Stimulated activated naive CD8-positive, alpha-beta T cell treated with anti-CD3 and anti-CD28 coated beads, Interleukin-15, amount 100 ng/mL, for 72 hours (primary cell): ENCODE measurements at regions not wholly inside any gene's neighbourhood (a gene's known extent, or its start where the extent isn't known, plus 50 kb on each side); places are given as distances from the start of the nearest gene placed in this dataset.

ENCODE experiments used
- ATAC-seq: fragments of 150-1000 bp; cut with Tn5 transposase; 2 replicates; pipeline ENCODE4 v1.10.0; 2021; ENCODE audit warnings: mild to moderate bottlenecking, moderate library complexity
- DNase-seq, 2 donors: peaks; one replicate each; pipeline ENCODE4 v3.0.0; 2021 to 2022
- H3K27ac Mint-ChIP-seq, 2 donors: one replicate each; pipeline ENCODE4 v1.8.0; 2022; ENCODE audit warnings: mild to moderate bottlenecking in 2 of 2, mixed read lengths in 2 of 2, moderate library complexity in 2 of 2
- H3K27me3 Mint-ChIP-seq: one replicate; pipeline ENCODE4 v1.8.0; 2022; ENCODE audit warnings: mixed read lengths
- H3K4me1 Mint-ChIP-seq: one replicate; pipeline ENCODE4 v1.8.0; 2022; ENCODE audit warnings: mild to moderate bottlenecking, mixed read lengths
- H3K4me3 Mint-ChIP-seq, 2 donors: one replicate each; pipeline ENCODE4 v1.8.0; 2022; ENCODE audit warnings: mild to moderate bottlenecking in 2 of 2, mixed read lengths in 2 of 2, moderate library complexity in 1 of 2
- H3K9me3 Mint-ChIP-seq, 2 donors: one replicate each; pipeline ENCODE4 v1.8.0; 2022; ENCODE audit warnings: mixed read lengths in 2 of 2

GRCh38 chr14:44162197-44162596, 344.9 kb downstream of the FSCB start:
- Mint-ChIP-seq H3K27ac (no peak overlapping the region), H3K4me1 (no peaks in the 10 kb centered on the region), H3K4me3 (no peak overlapping the region), H3K27me3 (no peaks in the 10 kb centered on the region), H3K9me3 (peaks cover 14 to 18% of the 10 kb centered on the region in 2 donors)
- DNase-seq (no peak), ATAC-seq (no peak)

DNA sequence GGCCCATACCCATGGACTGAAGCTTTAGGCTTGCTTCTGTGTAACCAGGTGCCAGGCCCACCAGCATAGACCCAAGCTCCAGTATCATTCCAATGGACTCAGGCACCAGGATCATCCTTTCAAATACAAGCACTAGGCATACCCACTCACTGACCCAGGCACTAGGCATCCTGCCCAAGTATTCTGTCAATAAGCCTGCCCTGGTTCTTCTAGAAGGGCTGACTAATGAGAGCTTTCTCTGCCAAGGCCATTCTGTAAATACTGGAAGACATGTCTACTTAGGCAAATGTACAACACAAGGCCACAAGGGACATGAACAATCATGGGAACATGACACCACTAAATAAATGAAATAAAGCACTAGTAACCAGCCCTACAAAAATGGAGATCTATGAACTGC, 352.2 kb downstream of the FSCB start:
- H3K4me3 Mint-ChIP-seq: no peak overlapping the region
- no peaks in the 10 kb centered on the region for H3K4me1 Mint-ChIP-seq
- no peak overlapping the region for H3K27ac Mint-ChIP-seq
- ATAC-seq: no peak
- H3K27me3 Mint-ChIP-seq: no peaks in the 10 kb centered on the region
- no peak for DNase-seq
- peaks cover 0 to 20% of the 10 kb centered on the region in 2 donors for H3K9me3 Mint-ChIP-seq

DNA sequence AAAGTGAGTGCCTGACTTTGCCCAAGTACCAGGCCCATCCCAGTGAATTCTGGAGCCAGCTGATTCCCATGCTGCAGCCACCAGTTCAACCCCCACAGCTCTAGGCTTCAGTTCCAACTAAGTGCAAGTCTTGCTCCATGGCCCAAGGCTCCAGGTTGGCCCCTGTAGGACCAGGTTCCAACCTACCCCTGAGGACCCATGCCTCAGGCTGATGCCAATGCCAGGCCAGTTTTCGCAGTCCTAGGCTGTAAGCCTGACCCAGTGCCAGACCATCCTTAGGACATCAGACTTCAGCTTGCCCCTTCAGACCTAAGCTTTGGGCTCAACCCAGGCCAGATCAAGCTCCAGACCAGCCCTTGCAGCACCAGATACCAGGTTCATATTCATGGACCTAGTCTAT, 352.6 kb downstream of the FSCB start:
- ATAC-seq (no peak), DNase-seq (no peak)
- peaks cover 0 to 20% of the 10 kb centered on the region in 2 donors for H3K9me3 Mint-ChIP-seq
- no peaks in the 10 kb centered on the region for H3K4me1 Mint-ChIP-seq
- no peak overlapping the region for H3K27ac Mint-ChIP-seq
- H3K4me3 Mint-ChIP-seq: no peak overlapping the region
- H3K27me3 Mint-ChIP-seq: no peaks in the 10 kb centered on the region

- Mint-ChIP-seq H3K27me3 (no peaks in the 10 kb centered on the region), H3K4me1 (no peaks in the 10 kb centered on the region), H3K4me3 (no peak overlapping the region), H3K9me3 (peaks cover 0 to 7% of the 10 kb centered on the region in 2 donors), H3K27ac (no peak overlapping the region)
- ATAC-seq (no peak), DNase-seq (no peak)
Observed at GRCh38 chr14:44151130-44151820, 355.8 kb downstream of the FSCB start.

DNA sequence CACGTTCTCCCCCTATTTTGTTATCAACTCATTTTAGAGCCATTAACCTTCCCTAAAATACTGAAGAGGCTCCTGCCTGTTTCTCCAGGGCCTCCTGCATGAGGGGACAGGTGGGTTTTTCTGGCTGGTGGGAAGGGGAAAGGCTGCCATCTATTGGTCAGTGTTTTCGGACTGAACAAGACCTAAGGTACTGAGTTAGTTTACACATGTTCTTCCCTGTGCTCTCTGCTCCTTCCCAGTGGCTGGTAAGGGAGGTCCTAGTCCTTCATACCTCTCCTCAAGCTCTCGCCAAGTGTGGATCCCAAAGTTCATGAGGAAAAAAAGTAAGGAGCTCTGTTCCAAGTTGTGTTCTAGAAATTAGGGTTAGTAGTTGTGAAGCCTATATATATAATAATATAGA, 357.5 kb downstream of the FSCB start:
- no peak for DNase-seq
- no peak for ATAC-seq
- H3K27me3 Mint-ChIP-seq: no peaks in the 10 kb centered on the region
- no peaks in the 10 kb centered on the region for H3K4me1 Mint-ChIP-seq
- H3K27ac Mint-ChIP-seq: peak overlapping the region in 1 of 2 donors; percentile 35
- H3K4me3 Mint-ChIP-seq: no peak overlapping the region
- H3K9me3 Mint-ChIP-seq: peaks cover 5 to 6% of the 10 kb centered on the region in 2 donors

DNA sequence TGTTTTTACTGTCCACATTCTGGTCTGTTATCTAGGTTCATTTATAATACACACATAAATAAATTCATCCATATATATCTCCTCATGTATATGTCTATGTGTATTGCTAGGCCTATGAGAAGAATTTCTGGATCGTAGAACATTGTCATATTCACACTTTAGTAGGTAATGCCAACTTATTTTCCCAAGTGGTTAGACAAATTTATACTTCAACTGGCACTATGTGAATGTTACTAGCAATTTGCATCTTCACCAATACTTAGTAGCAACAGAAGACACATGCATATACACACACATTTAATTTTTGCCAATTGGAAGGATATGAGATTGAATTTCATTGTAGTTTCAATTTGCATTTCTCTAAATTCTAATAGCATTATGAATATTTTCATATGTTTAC, 365.1 kb downstream of the FSCB start:
- Mint-ChIP-seq H3K27ac (no peak overlapping the region), H3K9me3 (peaks cover 7 to 24% of the 10 kb centered on the region in 2 donors)

DNA sequence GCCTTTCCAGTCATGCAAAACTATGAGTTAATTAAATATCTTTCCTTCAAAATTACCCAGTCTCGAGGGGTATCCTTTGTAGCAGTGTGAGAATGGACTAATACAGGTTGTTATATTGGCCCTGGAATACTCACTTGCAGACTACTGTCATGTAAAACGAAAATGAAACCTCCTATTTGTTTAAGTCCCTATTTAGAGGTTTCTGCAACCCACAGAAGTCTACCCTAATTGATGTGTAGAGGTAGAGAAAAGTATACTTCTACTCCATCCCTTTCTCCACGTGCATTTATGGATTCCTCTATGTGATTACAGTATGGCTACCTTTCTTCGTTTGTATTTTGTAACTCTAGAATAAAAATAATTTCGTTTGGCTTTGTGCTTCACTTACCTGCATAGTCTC, 371.1 kb downstream of the FSCB start:
- no peaks in the 10 kb centered on the region for H3K27me3 Mint-ChIP-seq
- no peak overlapping the region for H3K4me3 Mint-ChIP-seq
- H3K4me1 Mint-ChIP-seq: no peaks in the 10 kb centered on the region
- H3K27ac Mint-ChIP-seq: no peak overlapping the region
- ATAC-seq (no peak), DNase-seq (no peak)
- H3K9me3 Mint-ChIP-seq: peaks cover 0 to 17% of the 10 kb centered on the region in 2 donors

More for the DNA sequence above, 365.1 kb downstream of the FSCB start:
- ATAC-seq: no peak
- Mint-ChIP-seq H3K4me1 (no peaks in the 10 kb centered on the region), H3K27me3 (no peaks in the 10 kb centered on the region), H3K4me3 (no peak overlapping the region)
- DNase-seq: no peak

DNA sequence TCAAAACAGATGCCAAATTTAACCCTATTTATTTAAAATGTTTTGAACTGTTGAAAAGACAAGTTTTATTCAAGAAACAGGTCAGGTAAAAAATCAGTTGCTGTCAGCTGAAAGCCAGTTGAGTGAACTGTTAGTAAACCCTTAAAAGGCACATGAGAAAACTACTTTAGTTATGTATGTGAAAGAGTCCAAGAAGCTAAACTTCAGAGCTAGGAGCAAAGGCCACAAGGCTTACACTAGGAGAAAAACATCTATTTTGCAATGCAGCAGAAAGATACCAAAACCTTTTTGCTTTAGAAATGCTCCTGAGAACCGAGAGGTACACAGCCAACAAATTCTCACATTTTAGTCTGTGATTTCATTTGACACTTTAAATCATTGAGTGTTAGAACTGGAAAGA, 375.2 kb downstream of the FSCB start:
- Mint-ChIP-seq H3K27ac (no peak overlapping the region), H3K4me1 (no peaks in the 10 kb centered on the region), H3K27me3 (no peaks in the 10 kb centered on the region), H3K9me3 (peaks cover 7 to 8% of the 10 kb centered on the region in 2 donors), H3K4me3 (no peak overlapping the region)
- ATAC-seq (no peak), DNase-seq (no peak)

GRCh38 chr14:44113769-44114730, 393.0 kb downstream of the FSCB start:
- ATAC-seq (no peak), DNase-seq (no peak)
- H3K27me3 Mint-ChIP-seq: no peaks in the 10 kb centered on the region
- H3K4me3 Mint-ChIP-seq: no peak overlapping the region
- peaks cover 4 to 20% of the 10 kb centered on the region in 2 donors for H3K9me3 Mint-ChIP-seq
- H3K4me1 Mint-ChIP-seq: no peaks in the 10 kb centered on the region
- H3K27ac Mint-ChIP-seq: no peak overlapping the region

DNA sequence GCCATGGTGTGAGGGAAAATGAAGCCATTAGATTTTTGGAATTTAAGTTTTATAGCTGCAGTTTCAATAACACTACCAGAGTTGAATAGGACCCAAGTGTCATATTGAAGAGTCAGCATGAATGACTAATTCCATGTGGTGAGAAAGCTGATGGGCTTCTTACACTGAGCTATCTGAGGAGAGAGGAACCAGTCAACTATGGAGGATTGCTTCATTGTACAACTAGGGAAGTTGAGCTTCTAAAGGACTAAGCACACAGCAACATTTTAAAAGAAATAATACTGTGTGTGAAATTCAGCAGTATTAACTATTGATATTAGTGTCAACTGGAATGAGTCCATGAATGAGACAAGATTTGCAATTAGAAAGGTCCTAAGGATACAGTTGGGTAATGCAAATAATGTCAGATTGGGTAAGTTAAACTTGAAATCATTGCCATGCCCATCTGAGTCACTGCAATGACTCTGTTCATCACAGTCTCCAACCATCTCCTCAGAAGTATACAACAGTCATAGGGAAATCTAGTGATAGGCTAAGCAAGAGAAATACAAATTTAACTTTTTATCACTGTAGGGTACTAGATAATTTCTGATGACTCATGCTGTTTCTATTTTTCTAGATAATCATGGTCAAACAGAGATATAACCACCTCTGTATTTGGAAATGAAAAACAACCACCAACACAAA, 394.2 kb downstream of the FSCB start:
- no peak for DNase-seq
- Mint-ChIP-seq H3K4me1 (no peaks in the 10 kb centered on the region), H3K9me3 (peaks cover 4 to 18% of the 10 kb centered on the region in 2 donors), H3K27ac (no peak overlapping the region), H3K4me3 (no peak overlapping the region), H3K27me3 (no peaks in the 10 kb centered on the region)
- no peak for ATAC-seq

DNA sequence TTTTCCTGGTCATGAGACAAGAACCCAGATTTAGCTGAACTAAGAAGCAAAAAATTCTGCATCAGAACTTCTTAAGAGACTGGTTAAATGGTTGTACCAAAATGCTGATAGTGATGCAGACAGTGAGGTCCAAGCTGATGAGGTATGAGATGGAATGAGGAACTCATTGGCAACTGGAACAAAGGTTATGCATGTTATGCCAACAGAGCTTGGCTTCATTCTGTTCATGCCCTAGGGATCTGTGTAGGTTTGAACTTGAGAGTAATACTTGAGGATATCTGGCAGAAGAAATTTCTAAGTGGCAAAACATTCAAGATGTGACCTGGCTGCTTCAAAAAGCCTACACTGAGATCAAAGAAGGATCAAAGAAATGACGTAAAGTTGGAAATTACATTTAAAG, 398.0 kb downstream of the FSCB start:
- DNase-seq (no peak), ATAC-seq (no peak)
- Mint-ChIP-seq H3K4me1 (no peaks in the 10 kb centered on the region), H3K4me3 (no peak overlapping the region), H3K27me3 (no peaks in the 10 kb centered on the region), H3K9me3 (peaks cover 6 to 23% of the 10 kb centered on the region in 2 donors), H3K27ac (no peak overlapping the region)

GRCh38 chr14:44108601-44109000, 398.5 kb downstream of the FSCB start:
- DNase-seq (no peak), ATAC-seq (no peak)
- H3K27me3 Mint-ChIP-seq: no peaks in the 10 kb centered on the region
- no peak overlapping the region for H3K4me3 Mint-ChIP-seq
- H3K4me1 Mint-ChIP-seq: no peaks in the 10 kb centered on the region
- no peak overlapping the region for H3K27ac Mint-ChIP-seq
- H3K9me3 Mint-ChIP-seq: peaks cover 6 to 23% of the 10 kb centered on the region in 2 donors

- DNase-seq: no peak
- Mint-ChIP-seq H3K4me1 (no peaks in the 10 kb centered on the region), H3K27ac (no peak overlapping the region), H3K9me3 (peaks cover 6 to 23% of the 10 kb centered on the region in 2 donors), H3K27me3 (no peaks in the 10 kb centered on the region), H3K4me3 (no peak overlapping the region)
- ATAC-seq: no peak
Observed at GRCh38 chr14:44107156-44107555, 399.9 kb downstream of the FSCB start.

- DNase-seq (no peak), ATAC-seq (no peak)
- Mint-ChIP-seq H3K4me3 (no peak overlapping the region), H3K9me3 (peaks cover 9 to 22% of the 10 kb centered on the region in 2 donors), H3K27ac (no peak overlapping the region), H3K27me3 (no peaks in the 10 kb centered on the region), H3K4me1 (no peaks in the 10 kb centered on the region)
Observed at GRCh38 chr14:44099743-44100488, 407.2 kb downstream of the FSCB start.

DNA sequence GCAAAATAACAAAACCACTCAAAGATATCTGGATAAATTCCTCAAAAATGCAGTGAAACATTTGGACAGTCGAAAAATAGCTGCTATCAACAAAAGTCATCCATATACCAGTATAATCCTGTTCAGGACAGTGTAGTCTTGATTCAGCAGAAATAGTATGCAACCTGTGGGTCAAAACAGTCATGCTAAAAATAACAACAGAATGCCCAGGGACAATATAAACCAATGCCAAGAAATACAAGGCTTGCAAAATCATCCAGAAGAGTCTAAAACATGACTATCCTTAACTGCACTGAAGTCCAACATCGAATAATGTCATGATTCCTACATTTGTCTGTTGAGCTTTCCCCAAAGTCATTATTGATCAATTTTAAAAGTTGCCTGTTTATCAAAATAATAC, 425.9 kb downstream of the FSCB start:
- Mint-ChIP-seq H3K27me3 (no peaks in the 10 kb centered on the region), H3K4me3 (no peak overlapping the region), H3K4me1 (no peaks in the 10 kb centered on the region), H3K27ac (no peak overlapping the region), H3K9me3 (peaks cover 0 to 16% of the 10 kb centered on the region in 2 donors)
- ATAC-seq (no peak), DNase-seq (no peak)
